Spleen (tissue), 11 donors: ENCODE measurements at regions not wholly inside any gene's neighbourhood (a gene's known extent, or its start where the extent isn't known, plus 50 kb on each side); places are given as distances from the start of the nearest gene placed in this dataset.

Source experiments
- DNase-seq: peaks from one replicate; pipeline ENCODE4 v3.0.0-alpha.2; 2020
- H3K27ac ChIP-seq, 8 donors: fragments of 200-600 bp; sonication (generic) in 7 of 8; 1 replicate in 4 of 8; 2 replicates in 4 of 8; pipeline versions ENCODE4 v1.5.0 to v1.8.0; 2016 to 2021; ENCODE audit warnings: inconsistent platforms in 4 of 8, mild to moderate bottlenecking in 4 of 8, moderate library complexity in 1 of 8
- H3K27me3 ChIP-seq, 7 donors: fragments of 200-600 bp; sonication (generic) in 6 of 7; replicated peaks in 1 of 7; 1 replicate in 4 of 7; 2 replicates in 3 of 7; pipeline versions ENCODE4 v1.5.0 to v1.8.0; 2016 to 2021; ENCODE audit warnings: inconsistent platforms in 3 of 7, mild to moderate bottlenecking in 1 of 7
- H3K36me3 ChIP-seq, 6 donors: fragments of 200-600 bp; sonication (generic) in 5 of 6; 1 replicate in 4 of 6; 2 replicates in 2 of 6; pipeline versions ENCODE4 v1.5.0 to v1.8.0; 2016 to 2021; ENCODE audit warnings: inconsistent platforms in 2 of 6
- H3K4me1 ChIP-seq, 6 donors: fragments of 200-600 bp; sonication (generic) in 5 of 6; 1 replicate in 3 of 6; 2 replicates in 3 of 6; pipeline versions ENCODE4 v1.5.0 to v1.8.0; 2016 to 2021; ENCODE audit warnings: inconsistent platforms in 3 of 6
- H3K4me3 ChIP-seq, 8 donors: fragments of 200-600 bp; sonication (generic) in 7 of 8; 1 replicate in 4 of 8; 2 replicates in 4 of 8; pipeline versions ENCODE4 v1.5.0 to v1.8.0; 2016 to 2021; ENCODE audit warnings: inconsistent platforms in 4 of 8, mild to moderate bottlenecking in 4 of 8, moderate library complexity in 2 of 8
- H3K9me3 ChIP-seq, 8 donors: fragments of 200-600 bp; sonication (generic) in 7 of 8; 1 replicate in 4 of 8; 2 replicates in 4 of 8; pipeline versions ENCODE4 v1.5.0 to v1.8.0; 2016 to 2021; ENCODE audit warnings: inconsistent platforms in 4 of 8
- POLR2A ChIP-seq, 3 donors: fragments of 450-650 bp; IDR thresholded peaks; one replicate each; pipeline ENCODE4 v1.5.1; 2017; ENCODE audit warnings: antibody characterized with exemption in 3 of 3, mild to moderate bottlenecking in 1 of 3
- POLR2AphosphoS5 ChIP-seq, 3 donors: sonication (generic); formaldehyde crosslinking; IDR thresholded peaks; one replicate each; pipeline ENCODE4 v1.5.1; 2017; ENCODE audit warnings: antibody characterized with exemption in 3 of 3
- WGBS, 5 donors: extraction: QIAGEN DNeasy Blood & Tissue Kit in 3 of 5; methylation state at CpG; one replicate each; pipeline versions ENCODE4 v1.1.5 to v1.1.7; 2013 to 2018; 5-methylcytosine and 5-hydroxymethylcytosine counted together
- intact Hi-C: fragments of 100-400 bp; cut with DNase I; formaldehyde crosslinking; loops from one replicate; pipeline ENCODE4 v1.15.0; 2023; ENCODE audit warnings: low total_unique reads
- TF ChIP-seq, protein P1 (sequence below), 11 experiments: fragments of 200-600 bp in 7 of 11; fragments of 450-650 bp in 4 of 11; sonication (generic) in 4 of 11; IDR thresholded peaks in 8 of 11; conservative IDR thresholded peaks in 3 of 11; 1 replicate in 7 of 11; 2 replicates in 4 of 11; pipeline versions ENCODE4 v1.4.0 to v1.8.0; 2016 to 2021; ENCODE audit warnings: antibody characterized with exemption in 11 of 11, inconsistent platforms in 4 of 11, mild to moderate bottlenecking in 1 of 11
- donor health status: healthy with polysubstance abuse.
- donor health status: DM: no; HTN: no; CAD: no; lungs with moderate emphysema.
- donor health status: DM: no; HTN: no; CAD: no.
- donor health status: Bipolar disorder and iron deficiency.
- donor health status: healthy.
- donor health status: DM: no; HTN: no; CAD: no.
- donor health status: DM: yes; HTN: yes; CAD: no.

DNA sequence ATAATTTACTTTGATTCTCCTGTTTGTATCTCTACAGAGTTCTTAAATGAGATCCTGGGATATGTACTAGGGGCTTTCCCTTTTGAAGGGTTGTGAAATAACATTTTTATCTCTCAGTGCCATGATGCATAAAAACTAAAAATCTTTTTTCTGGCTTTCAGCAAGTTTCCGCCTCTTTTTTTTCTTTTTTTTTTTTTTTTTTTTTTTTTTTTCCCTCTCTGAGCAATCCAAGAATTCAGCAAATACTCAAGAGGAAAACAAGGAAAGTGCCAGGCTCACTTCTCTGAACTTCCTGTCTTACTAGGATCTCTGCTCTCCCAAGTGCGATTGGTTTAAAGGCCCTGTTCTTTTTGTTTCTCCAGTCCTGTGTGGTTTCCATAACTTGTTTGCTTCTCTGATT is 79.9 kb downstream of the HYCC1 start:
- no peak for DNase-seq
- H3K4me1 ChIP-seq: no peaks in the 10 kb centered on the region
- TF ChIP-seq POLR2AphosphoS5 (IDR thresholded peaks at IDR 0.05) (no peak), POLR2A (IDR thresholded peaks at IDR 0.05) (no peak)
- TF ChIP-seq, protein P1, sequence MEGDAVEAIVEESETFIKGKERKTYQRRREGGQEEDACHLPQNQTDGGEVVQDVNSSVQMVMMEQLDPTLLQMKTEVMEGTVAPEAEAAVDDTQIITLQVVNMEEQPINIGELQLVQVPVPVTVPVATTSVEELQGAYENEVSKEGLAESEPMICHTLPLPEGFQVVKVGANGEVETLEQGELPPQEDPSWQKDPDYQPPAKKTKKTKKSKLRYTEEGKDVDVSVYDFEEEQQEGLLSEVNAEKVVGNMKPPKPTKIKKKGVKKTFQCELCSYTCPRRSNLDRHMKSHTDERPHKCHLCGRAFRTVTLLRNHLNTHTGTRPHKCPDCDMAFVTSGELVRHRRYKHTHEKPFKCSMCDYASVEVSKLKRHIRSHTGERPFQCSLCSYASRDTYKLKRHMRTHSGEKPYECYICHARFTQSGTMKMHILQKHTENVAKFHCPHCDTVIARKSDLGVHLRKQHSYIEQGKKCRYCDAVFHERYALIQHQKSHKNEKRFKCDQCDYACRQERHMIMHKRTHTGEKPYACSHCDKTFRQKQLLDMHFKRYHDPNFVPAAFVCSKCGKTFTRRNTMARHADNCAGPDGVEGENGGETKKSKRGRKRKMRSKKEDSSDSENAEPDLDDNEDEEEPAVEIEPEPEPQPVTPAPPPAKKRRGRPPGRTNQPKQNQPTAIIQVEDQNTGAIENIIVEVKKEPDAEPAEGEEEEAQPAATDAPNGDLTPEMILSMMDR (IDR thresholded peaks at IDR 0.05 in 8 of 11, conservative IDR thresholded peaks at IDR 0.05 in 3 of 11): no peak
- H3K4me3 ChIP-seq: no peak overlapping the region
- peaks cover 0 to 11% (median 4%) of the 10 kb centered on the region in 8 donors for H3K9me3 ChIP-seq
- intact Hi-C loops: no loop called here
- no peaks in the 10 kb centered on the region for H3K27me3 ChIP-seq
- H3K36me3 ChIP-seq: no peaks in the 10 kb centered on the region
- H3K27ac ChIP-seq: peak overlapping the region in 1 of 8 donors; percentile 7
- 51 to 56% (median 55%) methylated on average over 2 of the region's 2 CpGs for WGBS, 5 donors

DNA sequence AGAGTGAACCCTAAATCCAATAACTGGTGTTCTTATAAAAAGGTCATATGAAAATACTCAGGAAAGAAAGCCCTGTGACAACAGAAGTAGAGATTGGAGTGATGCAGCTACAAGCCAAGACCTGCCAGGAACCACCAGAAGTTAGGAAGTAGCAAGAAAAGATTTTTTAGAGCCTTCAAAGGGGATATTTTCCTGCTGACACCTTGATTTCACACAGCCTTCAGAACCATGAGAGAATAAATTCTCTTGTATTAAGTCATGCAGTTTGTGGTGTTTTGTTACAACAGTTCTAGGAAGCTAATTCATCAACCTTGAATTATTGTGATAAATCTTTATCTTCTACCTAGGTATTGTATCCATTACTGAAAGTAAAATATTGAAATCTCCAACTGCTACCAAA is 81.0 kb downstream of the HYCC1 start:
- no peaks in the 10 kb centered on the region for H3K4me1 ChIP-seq
- H3K4me3 ChIP-seq: no peak overlapping the region
- DNase-seq: no peak
- no peaks in the 10 kb centered on the region for H3K27me3 ChIP-seq
- intact Hi-C loops: no loop called here
- H3K27ac ChIP-seq: no peak overlapping the region
- TF ChIP-seq, protein P1 (IDR thresholded peaks at IDR 0.05 in 8 of 11, conservative IDR thresholded peaks at IDR 0.05 in 3 of 11): no peak
- TF ChIP-seq POLR2A (IDR thresholded peaks at IDR 0.05) (no peak), POLR2AphosphoS5 (IDR thresholded peaks at IDR 0.05) (no peak)
- no peaks in the 10 kb centered on the region for H3K36me3 ChIP-seq
- H3K9me3 ChIP-seq: peaks cover 0 to 11% (median 4%) of the 10 kb centered on the region in 8 donors

DNA sequence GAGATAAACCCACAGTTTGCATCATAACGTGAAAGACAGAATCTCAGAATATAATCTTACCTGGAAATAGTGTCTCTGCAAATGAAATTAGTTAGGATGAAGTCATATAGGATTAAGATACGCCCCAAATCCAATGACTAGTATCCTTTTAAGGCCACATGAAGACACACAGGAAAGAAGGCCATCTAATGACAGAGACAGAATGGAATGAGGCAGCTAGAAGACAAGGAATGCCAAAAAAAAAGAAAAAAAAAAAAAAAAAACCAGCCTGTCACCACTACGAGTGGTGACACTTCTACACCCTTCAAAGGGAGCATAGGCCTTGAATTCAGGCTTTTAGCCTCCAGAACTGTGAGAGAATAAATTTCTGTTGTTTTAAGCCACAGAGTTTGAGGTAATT is 82.9 kb downstream of the HYCC1 start:
- intact Hi-C loops: no loop called here
- WGBS, 5 donors: 85 to 97% (median 89%) methylated on average over 3 of the region's 3 CpGs
- TF ChIP-seq, protein P1 (IDR thresholded peaks at IDR 0.05 in 8 of 11, conservative IDR thresholded peaks at IDR 0.05 in 3 of 11): no peak
- TF ChIP-seq POLR2A (IDR thresholded peaks at IDR 0.05) (no peak), POLR2AphosphoS5 (IDR thresholded peaks at IDR 0.05) (no peak)

DNA sequence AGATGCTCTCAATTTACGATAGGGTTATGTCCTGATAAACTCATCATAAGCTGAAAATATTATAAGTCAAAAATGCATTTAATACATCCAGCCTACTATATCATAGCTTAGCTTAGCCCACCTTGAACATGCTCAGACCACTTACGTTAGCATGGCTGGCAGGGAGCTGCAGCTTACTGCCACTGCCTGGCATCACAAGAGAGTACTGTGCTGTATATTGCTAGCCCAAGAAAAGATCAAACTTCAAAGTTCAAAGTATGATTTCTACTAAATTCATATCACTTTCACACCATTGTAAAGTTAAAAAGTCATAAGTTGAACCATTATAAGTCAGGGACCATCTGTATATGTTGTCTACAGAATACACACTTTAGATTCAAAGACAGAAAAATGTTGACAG is 91.6 kb downstream of the HYCC1 start:
- WGBS, 5 donors: 95 to 100% (median 96%) methylated on average over 2 of the region's 2 CpGs
- no peaks in the 10 kb centered on the region for H3K4me1 ChIP-seq

More for the DNA sequence above, 82.9 kb downstream of the HYCC1 start:
- H3K27ac ChIP-seq: no peak overlapping the region
- peaks cover 0 to 11% (median 4%) of the 10 kb centered on the region in 8 donors for H3K9me3 ChIP-seq
- no peak overlapping the region for H3K4me3 ChIP-seq
- no peak for DNase-seq
- H3K36me3 ChIP-seq: no peaks in the 10 kb centered on the region
- no peaks in the 10 kb centered on the region for H3K27me3 ChIP-seq
- no peaks in the 10 kb centered on the region for H3K4me1 ChIP-seq

More for the DNA sequence above, 91.6 kb downstream of the HYCC1 start:
- DNase-seq: no peak
- intact Hi-C loops: no loop called here
- H3K27me3 ChIP-seq: no peaks in the 10 kb centered on the region
- H3K9me3 ChIP-seq: peaks cover 0 to 14% (median 6%) of the 10 kb centered on the region in 8 donors
- H3K36me3 ChIP-seq: no peaks in the 10 kb centered on the region
- no peak overlapping the region for H3K4me3 ChIP-seq
- no peak overlapping the region for H3K27ac ChIP-seq
- no peak for TF ChIP-seq POLR2A (IDR thresholded peaks at IDR 0.05)
- TF ChIP-seq, protein P1 (IDR thresholded peaks at IDR 0.05 in 8 of 11, conservative IDR thresholded peaks at IDR 0.05 in 3 of 11): no peak
- no peak for TF ChIP-seq POLR2AphosphoS5 (IDR thresholded peaks at IDR 0.05)
